Uterus (tissue), 3 donors: ENCODE measurements at regions not wholly inside any gene's neighbourhood (a gene's known extent, or its start where the extent isn't known, plus 50 kb on each side); places are given as distances from the start of the nearest gene placed in this dataset.

ENCODE experiments used
- DNase-seq, 2 donors: peaks; one replicate each; pipeline ENCODE4 v3.0.0-alpha.2; 2019 to 2020
- H3K27ac ChIP-seq, 2 donors: fragments of 200-600 bp; sonication (generic); 1 replicate in 1 of 2; 2 replicates in 1 of 2; pipeline ENCODE4 v1.5.1; 2016 to 2018
- H3K27me3 ChIP-seq, 2 donors: fragments of 200-600 bp; sonication (generic); one replicate each; pipeline ENCODE4 v1.5.1; 2018 to 2019; ENCODE audit warnings: control low read depth in 1 of 2
- H3K36me3 ChIP-seq, 2 donors: fragments of 200-600 bp; sonication (generic); one replicate each; pipeline ENCODE4 v1.5.1; 2019; ENCODE audit warnings: control low read depth in 1 of 2
- H3K4me1 ChIP-seq, 2 donors: fragments of 200-600 bp; sonication (generic); one replicate each; pipeline ENCODE4 v1.5.1; 2018 to 2019; ENCODE audit warnings: control low read depth in 1 of 2
- H3K4me3 ChIP-seq, 2 donors: fragments of 200-600 bp; sonication (generic); 1 replicate in 1 of 2; 2 replicates in 1 of 2; pipeline ENCODE4 v1.5.1; 2018 to 2019; ENCODE audit warnings: mild to moderate bottlenecking in 1 of 2
- H3K9me3 ChIP-seq, 2 donors: fragments of 200-600 bp; sonication (generic); one replicate each; pipeline ENCODE4 v1.5.1; 2019; ENCODE audit warnings: control low read depth in 1 of 2
- CTCF ChIP-seq, 4 experiments: fragments of 200-600 bp in 2 of 4; fragments of 450-650 bp in 2 of 4; sonication (generic) in 2 of 4; IDR thresholded peaks; one replicate each; pipeline ENCODE4 v1.5.1; 2016 to 2019; ENCODE audit warnings: antibody characterized with exemption in 4 of 4, mild to moderate bottlenecking in 2 of 4, moderate library complexity in 1 of 4
- POLR2A ChIP-seq, 2 donors: fragments of 450-650 bp; IDR thresholded peaks; one replicate each; pipeline ENCODE4 v1.6.1; 2016; ENCODE audit warnings: antibody characterized with exemption in 2 of 2, mild to moderate bottlenecking in 1 of 2, moderate library complexity in 1 of 2
- intact Hi-C: fragments of 100-400 bp; cut with DNase I; formaldehyde crosslinking; loops from one replicate; pipeline ENCODE4 v1.15.1; 2023; ENCODE audit warnings: low total_unique reads
- donor health status: DM: yes; HTN: yes; CAD: no.

GRCh38 chr5:57398413-57399093 lies 84.1 kb downstream of the ACTBL2 start:
- no peak for DNase-seq
- no peaks in the 10 kb centered on the region for H3K27me3 ChIP-seq
- no peaks in the 10 kb centered on the region for H3K4me1 ChIP-seq
- H3K27ac ChIP-seq, result no peak overlapping the region
- intact Hi-C loops, result no loop called here
- no peaks in the 10 kb centered on the region for H3K36me3 ChIP-seq
- no peak overlapping the region for H3K4me3 ChIP-seq
- no peaks in the 10 kb centered on the region for H3K9me3 ChIP-seq
- TF ChIP-seq CTCF (IDR thresholded peaks at IDR 0.05) (no peak), POLR2A (IDR thresholded peaks at IDR 0.05) (no peak)

DNA sequence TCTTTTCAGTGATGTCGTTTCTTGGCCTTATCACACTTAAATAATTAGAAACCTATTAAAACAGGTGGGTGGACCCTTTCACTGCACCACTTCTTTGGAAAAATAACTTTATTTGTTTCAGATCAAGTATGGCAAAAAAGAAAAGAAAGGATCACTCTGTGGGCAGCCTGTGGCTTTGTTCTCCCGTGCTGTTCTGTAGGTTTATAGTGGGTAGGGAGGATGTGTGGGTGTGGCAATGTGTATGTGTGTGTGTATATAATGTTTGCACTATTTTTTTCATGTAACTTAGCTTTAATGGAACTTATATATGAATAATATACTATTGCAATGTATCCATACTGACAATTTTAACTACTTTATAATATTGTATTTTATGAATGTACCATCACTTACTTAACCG lies 85.9 kb downstream of the ACTBL2 start:
- no peaks in the 10 kb centered on the region for H3K36me3 ChIP-seq
- TF ChIP-seq POLR2A (IDR thresholded peaks at IDR 0.05), result no peak
- no peak for TF ChIP-seq CTCF (IDR thresholded peaks at IDR 0.05)
- intact Hi-C loops, result no loop called here

GRCh38 chr5:57394421-57395210 lies 88.0 kb downstream of the ACTBL2 start:
- no peaks in the 10 kb centered on the region for H3K36me3 ChIP-seq
- DNase-seq, result no peak
- H3K4me3 ChIP-seq, result no peak overlapping the region
- no peaks in the 10 kb centered on the region for H3K27me3 ChIP-seq
- no peak for TF ChIP-seq CTCF (IDR thresholded peaks at IDR 0.05)
- no peak for TF ChIP-seq POLR2A (IDR thresholded peaks at IDR 0.05)
- no peaks in the 10 kb centered on the region for H3K9me3 ChIP-seq
- no peak overlapping the region for H3K27ac ChIP-seq
- intact Hi-C loops, result no loop called here
- H3K4me1 ChIP-seq, result no peaks in the 10 kb centered on the region

More for the DNA sequence above, 85.9 kb downstream of the ACTBL2 start:
- Histone ChIP-seq H3K27me3 (no peaks in the 10 kb centered on the region), H3K4me1 (no peaks in the 10 kb centered on the region), H3K9me3 (no peaks in the 10 kb centered on the region), H3K4me3 (no peak overlapping the region), H3K27ac (no peak overlapping the region)
- DNase-seq, result no peak

- intact Hi-C loops, result no loop called here
- no peak for TF ChIP-seq CTCF (IDR thresholded peaks at IDR 0.05)
- no peak for TF ChIP-seq POLR2A (IDR thresholded peaks at IDR 0.05)
- Histone ChIP-seq H3K27ac (no peak overlapping the region), H3K9me3 (no peaks in the 10 kb centered on the region), H3K4me3 (no peak overlapping the region), H3K4me1 (no peaks in the 10 kb centered on the region), H3K27me3 (no peaks in the 10 kb centered on the region), H3K36me3 (no peaks in the 10 kb centered on the region)
- no peak for DNase-seq
Measured at GRCh38 chr5:57386958-57387357, 95.7 kb downstream of the ACTBL2 start.
